ENCODE measurements at regions not wholly inside any gene's neighbourhood (a gene's known extent, or its start where the extent isn't known, plus 50 kb on each side); places are given as distances from the start of the nearest gene placed in this dataset.

DNA sequence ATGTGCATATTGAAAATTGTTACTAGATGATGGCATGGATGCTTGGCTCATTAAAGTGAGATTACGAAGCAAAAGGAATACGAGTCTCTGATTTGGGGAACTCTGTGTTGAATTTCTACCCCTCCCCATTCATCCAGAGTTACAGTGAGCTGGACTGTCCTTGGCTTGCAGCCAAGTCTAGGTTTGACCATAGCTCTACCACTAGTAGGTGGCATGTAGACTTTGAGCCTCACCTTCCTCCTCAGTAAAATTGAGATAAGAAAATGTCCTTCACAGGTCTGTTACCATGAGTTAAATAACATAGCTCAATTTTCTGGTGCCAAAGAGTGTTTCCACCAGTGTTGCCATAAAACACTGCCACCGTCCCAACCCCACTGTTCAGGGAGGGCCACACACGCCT is 727.6 kb upstream of the ID2 start:
- Histone ChIP-seq H3K27me3 (ENCODE audit: control insufficient read depth in 2 of 2, insufficient read depth in 2 of 2, low read length in 2 of 2) (peaks cover 0 to 44% of the 10 kb centered on the region in 2 experiments; a peak in 4 of 5 replicates), H3K4me1 (replicated peaks in 1 of 2; ENCODE audit: control insufficient read depth in 2 of 2, insufficient read depth in 2 of 2, low read length in 2 of 2) (no peaks in the 10 kb centered on the region), H2AFZ (ENCODE audit: low read depth, low read length) (no peak overlapping the region), H3K79me2 (ENCODE audit: control insufficient read depth, insufficient read depth, low read length) (no peaks in the 10 kb centered on the region), H3K9ac (ENCODE audit: insufficient read depth in 1 of 2, low read depth in 2 of 2, low read length in 2 of 2) (no peak overlapping the region), H3K4me3 (no peak overlapping the region), H3K27ac (ENCODE audit: extremely low read depth, low read depth, low read length) (no peak overlapping the region), H3K4me2 (ENCODE audit: insufficient read depth, low read length) (no peak overlapping the region), H3K36me3 (ENCODE audit: control insufficient read depth, insufficient read depth, low read length) (no peaks in the 10 kb centered on the region), H3K9me3 (replicated peaks; ENCODE audit: control insufficient read depth, insufficient read depth, low read depth, low read length) (no peaks in the 10 kb centered on the region), H4K20me1 (replicated peaks; ENCODE audit: control insufficient read depth, insufficient read depth, low read length) (0 out of 2 replicates have a peak, but pooled peaks cover 4% of the 10 kb centered on the region), H3K9me1 (ENCODE audit: control insufficient read depth, insufficient read depth, low read length) (no peaks in the 10 kb centered on the region)
- CTCF ChIA-PET (ENCODE audit: low intra/inter-chr PET ratio) = no interaction called here
- ATAC-seq (no peak), DNase-seq (ENCODE audit: extremely low read depth in 1 of 4, low spot score in 3 of 4) (no peak), FAIRE-seq (no peak)
- BruUV-seq (replicated peaks) = no TSS peak
- 0% methylated on average over 3 of the region's 4 CpGs for WGBS (ENCODE audit: insufficient coverage, low coverage, missing lambda C conversion rate)
- TF ChIP-seq, protein P1, sequence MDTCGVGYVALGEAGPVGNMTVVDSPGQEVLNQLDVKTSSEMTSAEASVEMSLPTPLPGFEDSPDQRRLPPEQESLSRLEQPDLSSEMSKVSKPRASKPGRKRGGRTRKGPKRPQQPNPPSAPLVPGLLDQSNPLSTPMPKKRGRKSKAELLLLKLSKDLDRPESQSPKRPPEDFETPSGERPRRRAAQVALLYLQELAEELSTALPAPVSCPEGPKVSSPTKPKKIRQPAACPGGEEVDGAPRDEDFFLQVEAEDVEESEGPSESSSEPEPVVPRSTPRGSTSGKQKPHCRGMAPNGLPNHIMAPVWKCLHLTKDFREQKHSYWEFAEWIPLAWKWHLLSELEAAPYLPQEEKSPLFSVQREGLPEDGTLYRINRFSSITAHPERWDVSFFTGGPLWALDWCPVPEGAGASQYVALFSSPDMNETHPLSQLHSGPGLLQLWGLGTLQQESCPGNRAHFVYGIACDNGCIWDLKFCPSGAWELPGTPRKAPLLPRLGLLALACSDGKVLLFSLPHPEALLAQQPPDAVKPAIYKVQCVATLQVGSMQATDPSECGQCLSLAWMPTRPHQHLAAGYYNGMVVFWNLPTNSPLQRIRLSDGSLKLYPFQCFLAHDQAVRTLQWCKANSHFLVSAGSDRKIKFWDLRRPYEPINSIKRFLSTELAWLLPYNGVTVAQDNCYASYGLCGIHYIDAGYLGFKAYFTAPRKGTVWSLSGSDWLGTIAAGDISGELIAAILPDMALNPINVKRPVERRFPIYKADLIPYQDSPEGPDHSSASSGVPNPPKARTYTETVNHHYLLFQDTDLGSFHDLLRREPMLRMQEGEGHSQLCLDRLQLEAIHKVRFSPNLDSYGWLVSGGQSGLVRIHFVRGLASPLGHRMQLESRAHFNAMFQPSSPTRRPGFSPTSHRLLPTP (IDR thresholded peaks at IDR 0.05; ENCODE audit: borderline replicate concordance, extremely low read depth, insufficient read length) = no peak
- TF ChIP-seq, protein P2, sequence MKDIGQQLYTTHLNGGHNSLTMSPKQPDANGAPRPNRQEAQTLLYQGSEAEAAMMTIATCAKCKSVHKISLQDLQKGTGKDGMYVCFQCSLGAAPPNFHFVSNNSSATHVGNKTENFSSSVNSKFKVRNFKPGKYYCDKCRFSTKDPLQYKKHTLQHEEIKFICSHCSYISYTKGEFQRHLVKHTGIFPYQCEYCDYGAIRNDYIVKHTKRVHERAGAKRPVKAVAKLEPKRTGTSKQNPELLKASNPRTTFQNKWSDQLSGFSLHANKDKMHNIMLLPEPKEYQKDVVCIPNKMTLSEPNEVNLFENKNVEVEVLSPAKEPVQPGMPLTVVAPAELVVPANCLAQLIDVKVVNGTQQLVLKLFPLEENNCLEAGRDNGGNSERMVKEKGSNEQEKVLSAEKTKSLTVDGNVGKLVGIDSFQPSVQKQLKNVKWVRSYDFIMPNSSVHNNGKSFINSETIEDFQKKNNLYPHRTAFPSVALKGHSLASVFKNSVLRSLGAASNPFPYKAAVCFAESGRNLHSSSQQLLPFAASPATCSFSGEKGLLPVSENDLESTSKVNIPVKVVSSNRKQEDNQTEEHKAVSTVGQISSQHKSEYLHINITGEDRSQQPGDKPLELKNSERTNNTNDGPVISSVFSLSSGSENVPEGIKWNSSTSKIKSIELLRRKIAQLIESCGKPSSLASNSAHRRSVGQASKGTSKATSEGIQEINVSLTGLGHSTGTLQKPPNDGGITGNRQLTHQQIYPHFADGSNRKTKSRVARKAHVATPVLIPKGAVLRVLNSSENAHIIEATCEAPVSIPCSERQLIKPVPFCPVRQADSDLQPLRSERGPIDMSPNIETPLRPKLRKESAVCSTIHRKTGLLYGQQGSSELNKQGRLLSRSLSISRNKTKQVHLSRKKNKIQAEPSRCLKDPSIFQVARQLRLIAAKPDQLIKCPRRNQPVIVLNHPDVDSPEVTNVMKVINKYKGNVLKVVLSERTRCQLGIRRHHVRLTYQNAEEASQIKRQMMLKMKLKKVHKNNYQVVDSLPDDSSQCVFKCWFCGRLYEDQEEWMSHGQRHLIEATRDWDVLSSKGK (CRISPR knock-in tag; IDR thresholded peaks at IDR 0.05) = no peak
- peak; percentile 70 for TF ChIP-seq NFIC (IDR thresholded peaks at IDR 0.05)
- in situ Hi-C loops (cut with MboI) = no loop called here
- intact Hi-C loops (cut with micrococcal nuclease) = no loop called here
- POLR2A ChIA-PET = no interaction called here

All from K562 (cell line).